WTC11 (cell line): ENCODE measurements at regions not wholly inside any gene's neighbourhood (a gene's known extent, or its start where the extent isn't known, plus 50 kb on each side); places are given as distances from the start of the nearest gene placed in this dataset.

Experiments
- ATAC-seq: fragments of 200-7000 bp; cut with Tn5 transposase; 2 replicates; pipeline ENCODE4 v1.10.0; 2021; ENCODE audit warnings: mild to moderate bottlenecking, moderate library complexity
- CTCF ChIA-PET: fragments of 300-600 bp; sonication (Branson Sonifier 250); formaldehyde crosslinking; loops from one replicate; lab custom pipeline; 2021; ENCODE audit warnings: antibody characterized with exemption; lab: Charles Lee
- POLR2A ChIA-PET: fragments of 350-600 bp; sonication (Branson Sonifier 250); formaldehyde crosslinking; loops from one replicate; lab custom pipeline; 2021; ENCODE audit warnings: antibody characterized with exemption; lab: Charles Lee
- DNase-seq: peaks from one replicate; pipeline ENCODE4 v3.0.0; 2021; ENCODE audit warnings: low spot score
- H3K27ac Mint-ChIP-seq: 2 replicates; pipeline ENCODE4 v1.8.0; 2021; ENCODE audit warnings: mixed read lengths
- H3K27me3 Mint-ChIP-seq: 2 replicates; pipeline ENCODE4 v1.8.0; 2021; ENCODE audit warnings: low read depth, mild to moderate bottlenecking, moderate library complexity, mixed read lengths
- H3K36me3 Mint-ChIP-seq: 2 replicates; pipeline ENCODE4 v1.8.0; 2021; ENCODE audit warnings: mixed read lengths
- H3K4me1 Mint-ChIP-seq: 2 replicates; pipeline ENCODE4 v1.8.0; 2022; ENCODE audit warnings: mixed read lengths
- H3K4me3 Mint-ChIP-seq: 2 replicates; pipeline ENCODE4 v1.8.0; 2021; ENCODE audit warnings: mild to moderate bottlenecking, moderate library complexity, mixed read lengths
- H3K9me3 Mint-ChIP-seq: 2 replicates; pipeline ENCODE4 v1.8.0; 2021; ENCODE audit warnings: mixed read lengths
- CTCF ChIP-seq: fragments of 200-600 bp; IDR thresholded peaks from 2 replicates; pipeline ENCODE4 v1.8.0; 2022; ENCODE audit warnings: antibody characterized with exemption
- ELF4 ChIP-seq: sonication (generic); formaldehyde crosslinking; IDR thresholded peaks from 2 replicates; pipeline ENCODE4 v1.8.1; 2022; ENCODE audit warnings: low read depth, mild to moderate bottlenecking, moderate library complexity, missing genetic modification reagents
- ETV6 ChIP-seq: sonication (generic); formaldehyde crosslinking; IDR thresholded peaks from 2 replicates; pipeline ENCODE4 v1.8.1; 2022; ENCODE audit warnings: mild to moderate bottlenecking, missing genetic modification reagents
- GABPB1 ChIP-seq: sonication (generic); formaldehyde crosslinking; IDR thresholded peaks from 2 replicates; pipeline ENCODE4 v1.8.1; 2023; ENCODE audit warnings: mild to moderate bottlenecking, missing genetic modification reagents
- GRHL2 ChIP-seq: fragments of 250-450 bp; sonication (Bioruptor Pico); IDR thresholded peaks from 2 replicates; pipeline ENCODE4 v1.8.0; 2022; ENCODE audit warnings: mild to moderate bottlenecking, moderate library complexity; ENCODE audit not compliant: insufficient replicate concordance, severe bottlenecking
- GTF2I ChIP-seq: fragments of 250-450 bp; sonication (Bioruptor Pico); conservative IDR thresholded peaks from 2 replicates; pipeline ENCODE4 v1.4.0; 2021; ENCODE audit warnings: mild to moderate bottlenecking
- JAZF1 ChIP-seq: fragments of 250-450 bp; sonication (Bioruptor Pico); IDR thresholded peaks from 2 replicates; pipeline ENCODE4 v1.9.0; 2021; ENCODE audit warnings: moderate library complexity, mild to moderate bottlenecking, inconsistent platforms
- KAT7 ChIP-seq: sonication (generic); formaldehyde crosslinking; IDR thresholded peaks from 2 replicates; pipeline ENCODE4 v1.8.1; 2023; ENCODE audit warnings: missing genetic modification reagents, mild to moderate bottlenecking, borderline replicate concordance
- PRRX2 ChIP-seq: fragments of 250-450 bp; sonication (Bioruptor Pico); IDR thresholded peaks from 2 replicates; pipeline ENCODE4 v1.8.0; 2021; ENCODE audit warnings: mild to moderate bottlenecking
- SP1 ChIP-seq: sonication (generic); formaldehyde crosslinking; conservative IDR thresholded peaks from 2 replicates; pipeline ENCODE4 v1.8.1; 2022; ENCODE audit warnings: missing genetic modification reagents
- ZNF121 ChIP-seq: sonication (generic); formaldehyde crosslinking; IDR thresholded peaks from 2 replicates; pipeline ENCODE4 v1.8.0; 2023; ENCODE audit warnings: missing genetic modification reagents
- ZNF263 ChIP-seq: sonication (generic); formaldehyde crosslinking; IDR thresholded peaks from 2 replicates; pipeline ENCODE4 v1.8.1; 2022; ENCODE audit warnings: low read depth, mild to moderate bottlenecking, moderate library complexity, missing genetic modification reagents
- ZNF281 ChIP-seq: sonication (generic); formaldehyde crosslinking; IDR thresholded peaks from 2 replicates; pipeline ENCODE4 v1.8.0; 2023; ENCODE audit warnings: mild to moderate bottlenecking, missing genetic modification reagents
- ZNF317 ChIP-seq: sonication (generic); formaldehyde crosslinking; IDR thresholded peaks from 2 replicates; pipeline ENCODE4 v1.8.1; 2023; ENCODE audit warnings: low read depth, mild to moderate bottlenecking, moderate library complexity, missing genetic modification reagents, borderline replicate concordance
- ZNF671 ChIP-seq: fragments of 250-450 bp; sonication (Bioruptor Pico); IDR thresholded peaks from 2 replicates; pipeline ENCODE4 v1.8.0; 2021; ENCODE audit warnings: mild to moderate bottlenecking
- TF ChIP-seq, protein P1 (sequence below): sonication (generic); formaldehyde crosslinking; IDR thresholded peaks from 2 replicates; pipeline ENCODE4 v1.8.1; 2022; ENCODE audit warnings: mild to moderate bottlenecking, missing genetic modification reagents, moderate library complexity, borderline replicate concordance
- TF ChIP-seq, protein P2 (sequence below): sonication (generic); formaldehyde crosslinking; IDR thresholded peaks from 2 replicates; pipeline ENCODE4 v1.8.1; 2023; ENCODE audit warnings: mild to moderate bottlenecking, missing genetic modification reagents, borderline replicate concordance
- TF ChIP-seq, protein P3 (sequence below): sonication (generic); formaldehyde crosslinking; IDR thresholded peaks from 2 replicates; pipeline ENCODE4 v1.8.1; 2022; ENCODE audit warnings: mild to moderate bottlenecking, moderate library complexity, missing genetic modification reagents
- TF ChIP-seq, protein P4 (sequence below): sonication (generic); formaldehyde crosslinking; IDR thresholded peaks from 2 replicates; pipeline ENCODE4 v1.8.1; 2023; ENCODE audit warnings: mild to moderate bottlenecking, missing genetic modification reagents, moderate library complexity

- TF ChIP-seq CTCF (no peak), SP1 (CRISPR knock-in tag) (no peak)
- TF ChIP-seq, protein P1, sequence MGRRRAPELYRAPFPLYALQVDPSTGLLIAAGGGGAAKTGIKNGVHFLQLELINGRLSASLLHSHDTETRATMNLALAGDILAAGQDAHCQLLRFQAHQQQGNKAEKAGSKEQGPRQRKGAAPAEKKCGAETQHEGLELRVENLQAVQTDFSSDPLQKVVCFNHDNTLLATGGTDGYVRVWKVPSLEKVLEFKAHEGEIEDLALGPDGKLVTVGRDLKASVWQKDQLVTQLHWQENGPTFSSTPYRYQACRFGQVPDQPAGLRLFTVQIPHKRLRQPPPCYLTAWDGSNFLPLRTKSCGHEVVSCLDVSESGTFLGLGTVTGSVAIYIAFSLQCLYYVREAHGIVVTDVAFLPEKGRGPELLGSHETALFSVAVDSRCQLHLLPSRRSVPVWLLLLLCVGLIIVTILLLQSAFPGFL (CRISPR knock-in tag) = no peak
- TF ChIP-seq, protein P2, sequence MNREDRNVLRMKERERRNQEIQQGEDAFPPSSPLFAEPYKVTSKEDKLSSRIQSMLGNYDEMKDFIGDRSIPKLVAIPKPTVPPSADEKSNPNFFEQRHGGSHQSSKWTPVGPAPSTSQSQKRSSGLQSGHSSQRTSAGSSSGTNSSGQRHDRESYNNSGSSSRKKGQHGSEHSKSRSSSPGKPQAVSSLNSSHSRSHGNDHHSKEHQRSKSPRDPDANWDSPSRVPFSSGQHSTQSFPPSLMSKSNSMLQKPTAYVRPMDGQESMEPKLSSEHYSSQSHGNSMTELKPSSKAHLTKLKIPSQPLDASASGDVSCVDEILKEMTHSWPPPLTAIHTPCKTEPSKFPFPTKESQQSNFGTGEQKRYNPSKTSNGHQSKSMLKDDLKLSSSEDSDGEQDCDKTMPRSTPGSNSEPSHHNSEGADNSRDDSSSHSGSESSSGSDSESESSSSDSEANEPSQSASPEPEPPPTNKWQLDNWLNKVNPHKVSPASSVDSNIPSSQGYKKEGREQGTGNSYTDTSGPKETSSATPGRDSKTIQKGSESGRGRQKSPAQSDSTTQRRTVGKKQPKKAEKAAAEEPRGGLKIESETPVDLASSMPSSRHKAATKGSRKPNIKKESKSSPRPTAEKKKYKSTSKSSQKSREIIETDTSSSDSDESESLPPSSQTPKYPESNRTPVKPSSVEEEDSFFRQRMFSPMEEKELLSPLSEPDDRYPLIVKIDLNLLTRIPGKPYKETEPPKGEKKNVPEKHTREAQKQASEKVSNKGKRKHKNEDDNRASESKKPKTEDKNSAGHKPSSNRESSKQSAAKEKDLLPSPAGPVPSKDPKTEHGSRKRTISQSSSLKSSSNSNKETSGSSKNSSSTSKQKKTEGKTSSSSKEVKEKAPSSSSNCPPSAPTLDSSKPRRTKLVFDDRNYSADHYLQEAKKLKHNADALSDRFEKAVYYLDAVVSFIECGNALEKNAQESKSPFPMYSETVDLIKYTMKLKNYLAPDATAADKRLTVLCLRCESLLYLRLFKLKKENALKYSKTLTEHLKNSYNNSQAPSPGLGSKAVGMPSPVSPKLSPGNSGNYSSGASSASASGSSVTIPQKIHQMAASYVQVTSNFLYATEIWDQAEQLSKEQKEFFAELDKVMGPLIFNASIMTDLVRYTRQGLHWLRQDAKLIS (CRISPR knock-in tag) = no peak
These were observed 1443.2 kb downstream of the SUCLG1 start (continued) for GRCh38 chr2:83015900-83016299.

GRCh38 chr2:83015035-83015715, 1443.9 kb downstream of the SUCLG1 start:
- Mint-ChIP-seq H3K27me3 (no peaks in the 10 kb centered on the region), H3K4me1 (no peaks in the 10 kb centered on the region), H3K9me3 (peaks cover 15% of the 10 kb centered on the region), H3K27ac (no peak overlapping the region), H3K36me3 (peaks cover 3% of the 10 kb centered on the region; the same call in 1 of the 2 replicates), H3K4me3 (no peak overlapping the region)
- DNase-seq (no peak), ATAC-seq (no peak)
- CTCF ChIA-PET = no interaction called here
- POLR2A ChIA-PET = no interaction called here
- TF ChIP-seq KAT7 (no peak), GRHL2 (CRISPR knock-in tag) (no peak), ELF4 (no peak), PRRX2 (CRISPR knock-in tag) (no peak), ETV6 (CRISPR knock-in tag) (no peak)

DNA sequence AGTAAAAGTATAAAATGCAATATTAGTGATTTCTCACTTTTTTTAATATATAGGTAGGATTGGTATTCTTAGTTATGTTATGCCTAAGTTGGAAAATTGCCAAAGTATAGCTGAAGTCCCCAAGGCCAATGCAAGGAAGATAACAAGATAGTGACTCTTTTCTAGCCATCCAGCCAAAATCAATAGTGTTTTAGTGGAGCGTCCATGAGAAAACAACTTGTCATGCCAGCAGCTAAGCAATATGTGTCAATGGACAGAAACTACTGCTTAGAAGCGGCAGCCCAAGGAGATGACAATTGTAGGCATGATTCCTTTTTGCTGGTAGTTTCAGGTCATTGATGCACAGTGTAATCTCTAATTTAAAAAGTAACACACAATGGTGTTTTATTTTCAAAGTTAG, 1444.6 kb downstream of the SUCLG1 start:
- ChIA-PET CTCF (no interaction called here), POLR2A (no interaction called here)
- Mint-ChIP-seq H3K27me3 (no peaks in the 10 kb centered on the region), H3K36me3 (peaks cover 3% of the 10 kb centered on the region; the same call in 1 of the 2 replicates), H3K9me3 (peaks cover 15% of the 10 kb centered on the region), H3K4me3 (no peak overlapping the region), H3K4me1 (no peaks in the 10 kb centered on the region), H3K27ac (no peak overlapping the region)
- ATAC-seq (no peak), DNase-seq (no peak)
- TF ChIP-seq JAZF1 = no peak
- TF ChIP-seq, protein P3, sequence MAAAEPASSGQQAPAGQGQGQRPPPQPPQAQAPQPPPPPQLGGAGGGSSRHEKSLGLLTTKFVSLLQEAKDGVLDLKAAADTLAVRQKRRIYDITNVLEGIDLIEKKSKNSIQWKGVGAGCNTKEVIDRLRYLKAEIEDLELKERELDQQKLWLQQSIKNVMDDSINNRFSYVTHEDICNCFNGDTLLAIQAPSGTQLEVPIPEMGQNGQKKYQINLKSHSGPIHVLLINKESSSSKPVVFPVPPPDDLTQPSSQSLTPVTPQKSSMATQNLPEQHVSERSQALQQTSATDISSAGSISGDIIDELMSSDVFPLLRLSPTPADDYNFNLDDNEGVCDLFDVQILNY = no peak
- TF ChIP-seq ZNF263 = no peak
- TF ChIP-seq, protein P1 (CRISPR knock-in tag) = no peak
- no peak for TF ChIP-seq GTF2I
- TF ChIP-seq GABPB1 (CRISPR knock-in tag) = no peak
- TF ChIP-seq ZNF121 (CRISPR knock-in tag) = no peak
- TF ChIP-seq, protein P4, sequence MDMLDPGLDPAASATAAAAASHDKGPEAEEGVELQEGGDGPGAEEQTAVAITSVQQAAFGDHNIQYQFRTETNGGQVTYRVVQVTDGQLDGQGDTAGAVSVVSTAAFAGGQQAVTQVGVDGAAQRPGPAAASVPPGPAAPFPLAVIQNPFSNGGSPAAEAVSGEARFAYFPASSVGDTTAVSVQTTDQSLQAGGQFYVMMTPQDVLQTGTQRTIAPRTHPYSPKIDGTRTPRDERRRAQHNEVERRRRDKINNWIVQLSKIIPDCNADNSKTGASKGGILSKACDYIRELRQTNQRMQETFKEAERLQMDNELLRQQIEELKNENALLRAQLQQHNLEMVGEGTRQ (CRISPR knock-in tag) = no peak
- no peak for TF ChIP-seq ZNF281 (CRISPR knock-in tag)
- TF ChIP-seq ZNF671 (CRISPR knock-in tag) = no peak
- TF ChIP-seq ZNF317 (CRISPR knock-in tag) = no peak
